ENCODE measurements at regions not wholly inside any gene's neighbourhood (a gene's known extent, or its start where the extent isn't known, plus 50 kb on each side); places are given as distances from the start of the nearest gene placed in this dataset.

DNA sequence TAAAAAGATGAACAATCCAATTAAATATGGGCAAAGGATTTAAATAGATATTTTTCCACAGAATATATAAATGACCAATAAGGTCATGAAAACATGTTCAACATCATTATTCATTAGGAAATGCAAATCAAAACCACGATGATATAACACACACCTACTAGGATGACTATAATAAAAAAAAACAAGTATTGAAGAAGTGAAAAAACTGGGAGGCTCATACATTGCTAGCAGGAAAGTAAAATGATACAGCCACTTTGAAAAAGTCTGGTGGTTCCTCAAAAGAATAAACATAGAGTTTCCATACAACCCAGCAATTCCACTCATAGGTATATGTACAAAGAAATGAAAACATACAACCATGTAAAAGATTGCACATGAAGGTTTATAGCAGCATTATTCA is 75.7 kb upstream of the RAB4A start:
- Mint-ChIP-seq H3K36me3 (no peaks in the 10 kb centered on the region), H3K27ac (no peak overlapping the region), H3K4me1 (peaks cover 0 to 28% (median 23%) of the 10 kb centered on the region in 7 donors), H3K4me3 (no peak overlapping the region), H3K27me3 (peaks cover 0 to 12% (median 0%) of the 10 kb centered on the region in 5 donors), H3K9me3 (no peaks in the 10 kb centered on the region)
- POLR2A ChIA-PET, result no interaction called here
- H3K27me3 ChIP-seq (ENCODE audit: control insufficient read depth in 2 of 2, insufficient read depth in 2 of 2, low read length in 2 of 2), result no peaks in the 10 kb centered on the region
- DNase-seq, result no peak
- ATAC-seq, result no peak
- CTCF ChIA-PET, result no interaction called here
- peaks cover 9 to 16% of the 10 kb centered on the region in 2 donors for H3K4me1 ChIP-seq (ENCODE audit: control insufficient read depth in 2 of 2, insufficient read depth in 2 of 2, low read length in 2 of 2)
- H3K9me3 ChIP-seq (ENCODE audit: control insufficient read depth in 2 of 3, low read length in 3 of 3), result no peaks in the 10 kb centered on the region
- intact Hi-C loops (cut with micrococcal nuclease), result no loop called here
- no peak overlapping the region for H3K4me3 ChIP-seq (ENCODE audit: low read length)
- H3K27ac ChIP-seq (ENCODE audit: low read depth, low read length), result no peak overlapping the region
- no peaks in the 10 kb centered on the region for H3K36me3 ChIP-seq (ENCODE audit: control insufficient read depth in 2 of 3, insufficient read depth in 3 of 3, low read length in 3 of 3)

DNA sequence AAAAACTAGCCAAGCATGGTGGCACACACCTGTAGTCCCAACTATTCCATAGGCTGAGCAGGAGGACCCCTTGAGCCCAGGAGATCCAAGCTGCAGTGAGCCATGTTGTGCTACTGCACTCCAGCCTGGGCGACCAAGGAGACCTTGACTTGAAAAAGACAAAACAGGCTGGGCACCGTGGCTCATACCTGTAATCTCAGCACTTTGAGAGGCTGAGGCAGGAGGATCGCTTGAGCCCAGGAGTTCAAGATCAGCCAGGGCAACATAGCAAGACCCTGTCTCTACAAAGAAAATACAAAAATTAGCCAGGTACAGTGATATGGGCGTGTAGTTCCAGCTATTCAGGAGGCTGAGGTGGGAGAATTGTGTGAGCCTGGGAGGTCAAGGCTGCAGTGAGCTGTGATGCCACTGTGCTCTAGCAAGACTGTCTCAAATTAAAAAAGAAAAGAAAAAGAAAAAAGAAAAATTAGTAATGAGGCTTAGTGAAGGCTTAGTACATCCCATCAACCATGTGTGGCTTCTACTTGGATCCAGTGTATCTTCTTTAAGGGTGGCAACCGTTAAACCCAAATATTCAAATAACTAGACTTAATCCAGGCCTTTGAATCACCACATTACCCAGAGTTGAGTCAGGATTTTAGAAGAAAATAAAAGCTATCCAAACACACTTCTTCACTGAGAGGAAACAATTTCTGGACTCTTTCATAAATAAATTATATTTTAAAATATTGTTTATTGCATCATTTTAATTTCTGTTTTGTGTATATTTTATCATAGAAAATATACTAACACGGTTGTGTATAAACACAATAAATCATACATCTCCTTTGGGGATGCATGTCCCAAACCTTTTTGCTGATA is 74.3 kb upstream of the RAB4A start:
- no peaks in the 10 kb centered on the region for H3K9me3 Mint-ChIP-seq
- POLR2A ChIA-PET, result interaction anchor here (0.6 kb wide), 1 partner anchor 13 kb away, joined by 3 read pairs; no protein-coding TSS in a partner anchor
- H3K27ac Mint-ChIP-seq, result no peak overlapping the region
- no peaks in the 10 kb centered on the region for H3K36me3 ChIP-seq (ENCODE audit: control insufficient read depth in 2 of 3, insufficient read depth in 3 of 3, low read length in 3 of 3)
- H3K4me3 Mint-ChIP-seq, result no peak overlapping the region
- peaks cover 9 to 15% of the 10 kb centered on the region in 2 donors for H3K4me1 ChIP-seq (ENCODE audit: control insufficient read depth in 2 of 2, insufficient read depth in 2 of 2, low read length in 2 of 2)
- peaks cover 0 to 39% (median 29%) of the 10 kb centered on the region in 7 donors for H3K4me1 Mint-ChIP-seq
- ATAC-seq (no peak), DNase-seq (no peak)
- H3K4me3 ChIP-seq (ENCODE audit: low read length), result no peak overlapping the region
- no peaks in the 10 kb centered on the region for H3K27me3 ChIP-seq (ENCODE audit: control insufficient read depth in 2 of 2, insufficient read depth in 2 of 2, low read length in 2 of 2)
- intact Hi-C loops (cut with micrococcal nuclease), result no loop called here
- no peak overlapping the region for H3K27ac ChIP-seq (ENCODE audit: low read depth, low read length)
- no peaks in the 10 kb centered on the region for H3K36me3 Mint-ChIP-seq
- H3K9me3 ChIP-seq (ENCODE audit: control insufficient read depth in 2 of 3, low read length in 3 of 3), result no peaks in the 10 kb centered on the region
- CTCF ChIA-PET, result no interaction called here
- peaks cover 0 to 8% (median 0%) of the 10 kb centered on the region in 5 donors for H3K27me3 Mint-ChIP-seq

DNA sequence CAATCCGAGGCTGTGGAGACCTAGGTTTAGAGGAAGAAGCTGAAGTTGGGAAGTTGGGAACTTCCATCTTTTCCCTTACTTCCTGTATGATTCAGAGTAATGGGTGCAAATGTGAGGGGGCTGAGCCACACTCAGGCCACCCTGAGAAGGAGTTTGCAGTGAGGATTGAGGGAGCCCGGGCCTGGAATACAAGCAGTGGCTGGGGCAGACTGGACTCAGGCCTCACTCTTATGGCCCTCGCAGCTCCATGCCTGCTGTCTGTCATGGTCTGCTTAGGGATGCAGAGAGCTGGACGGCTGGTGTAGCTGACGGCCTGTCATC is 73.7 kb upstream of the RAB4A start:
- H3K4me3 Mint-ChIP-seq, result no peak overlapping the region
- Histone ChIP-seq H3K36me3 (ENCODE audit: control insufficient read depth in 2 of 3, insufficient read depth in 3 of 3, low read length in 3 of 3) (no peaks in the 10 kb centered on the region), H3K27ac (ENCODE audit: low read depth, low read length) (no peak overlapping the region), H3K4me1 (ENCODE audit: control insufficient read depth in 2 of 2, insufficient read depth in 2 of 2, low read length in 2 of 2) (peaks cover 9 to 11% of the 10 kb centered on the region in 2 donors), H3K9me3 (ENCODE audit: control insufficient read depth in 2 of 3, low read length in 3 of 3) (no peaks in the 10 kb centered on the region), H3K4me3 (ENCODE audit: low read length) (no peak overlapping the region), H3K27me3 (ENCODE audit: control insufficient read depth in 2 of 2, insufficient read depth in 2 of 2, low read length in 2 of 2) (no peaks in the 10 kb centered on the region)
- H3K27me3 Mint-ChIP-seq, result peaks cover 0 to 11% (median 0%) of the 10 kb centered on the region in 5 donors
- ChIA-PET POLR2A (interaction anchor here (0.6 kb wide), 1 partner anchor 12 kb away, joined by 3 read pairs; no protein-coding TSS in a partner anchor), CTCF (no interaction called here)
- no peak overlapping the region for H3K27ac Mint-ChIP-seq
- H3K9me3 Mint-ChIP-seq, result no peaks in the 10 kb centered on the region
- H3K4me1 Mint-ChIP-seq, result peaks cover 0 to 35% (median 23%) of the 10 kb centered on the region in 7 donors
- no peak for DNase-seq
- intact Hi-C loops (cut with micrococcal nuclease), result no loop called here
- no peak for ATAC-seq
- H3K36me3 Mint-ChIP-seq, result no peaks in the 10 kb centered on the region

DNA sequence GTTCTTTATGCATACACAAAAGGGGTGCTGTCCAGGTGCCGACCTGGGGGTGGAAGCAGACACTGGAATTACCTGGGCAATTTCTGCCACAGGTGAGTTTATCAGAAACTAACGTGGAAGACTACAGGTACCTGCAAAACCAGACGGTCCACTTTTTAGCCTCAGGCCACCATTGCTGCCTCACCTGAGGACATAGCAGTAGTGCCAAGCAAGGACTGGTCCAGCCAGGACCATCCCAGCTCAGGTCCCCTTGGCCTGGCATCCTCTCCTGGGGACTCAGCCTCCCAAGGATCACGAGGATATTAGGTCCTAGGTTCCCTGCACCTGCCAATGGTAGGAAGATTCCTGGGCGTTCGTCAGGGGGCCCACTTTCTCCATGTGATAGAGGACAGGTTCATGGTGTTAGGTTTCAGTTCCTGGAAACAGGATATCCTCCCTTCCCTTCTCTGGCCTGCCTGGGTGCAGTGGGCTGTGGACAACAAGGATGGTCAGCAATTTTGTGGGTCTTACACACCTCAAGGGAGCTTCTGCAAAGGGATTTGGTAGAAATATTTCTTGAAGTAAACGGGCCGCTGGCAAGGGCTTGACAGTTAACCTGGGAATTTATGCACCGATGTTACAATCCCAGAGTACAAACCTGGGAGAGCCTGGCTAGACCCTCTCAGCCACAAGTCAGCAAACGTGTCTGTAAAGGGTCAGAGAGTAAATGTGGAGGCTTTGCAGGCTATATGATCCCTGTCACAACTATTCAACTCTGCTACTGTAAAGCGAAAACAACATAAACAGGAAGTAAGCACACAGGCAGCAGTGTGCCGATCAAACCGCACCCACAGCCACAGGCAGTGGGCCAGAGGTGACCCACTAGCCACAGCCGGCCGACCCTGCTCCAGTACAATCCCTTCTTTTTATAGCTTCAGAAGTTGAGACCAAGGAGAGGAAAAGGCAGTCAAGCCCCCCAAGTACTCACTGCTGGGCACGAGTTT is 71.4 kb upstream of the RAB4A start:
- Mint-ChIP-seq H3K27ac (peak overlapping the region in 4 of 9 donors; percentile 27 to 75 (median 64)), H3K9me3 (no peaks in the 10 kb centered on the region), H3K36me3 (no peaks in the 10 kb centered on the region), H3K27me3 (peaks cover 0 to 7% (median 0%) of the 10 kb centered on the region in 5 donors), H3K4me1 (peaks cover 5 to 38% (median 17%) of the 10 kb centered on the region in 7 donors), H3K4me3 (peak overlapping the region in 3 of 10 donors; percentile 49 to 69 (median 55))
- Histone ChIP-seq H3K27me3 (ENCODE audit: control insufficient read depth in 2 of 2, insufficient read depth in 2 of 2, low read length in 2 of 2) (no peaks in the 10 kb centered on the region), H3K27ac (ENCODE audit: low read depth, low read length) (no peak overlapping the region), H3K4me3 (ENCODE audit: low read length) (peak overlapping the region; percentile 44), H3K4me1 (ENCODE audit: control insufficient read depth in 2 of 2, insufficient read depth in 2 of 2, low read length in 2 of 2) (peaks cover 10 to 11% of the 10 kb centered on the region in 2 donors), H3K9me3 (ENCODE audit: control insufficient read depth in 2 of 3, low read length in 3 of 3) (no peaks in the 10 kb centered on the region), H3K36me3 (ENCODE audit: control insufficient read depth in 2 of 3, insufficient read depth in 3 of 3, low read length in 3 of 3) (no peaks in the 10 kb centered on the region)
- CTCF ChIA-PET, result no interaction called here
- POLR2A ChIA-PET, result no interaction called here
- DNase-seq (no peak), ATAC-seq (peak; percentile 77)
- intact Hi-C loops (cut with micrococcal nuclease), result no loop called here

DNA sequence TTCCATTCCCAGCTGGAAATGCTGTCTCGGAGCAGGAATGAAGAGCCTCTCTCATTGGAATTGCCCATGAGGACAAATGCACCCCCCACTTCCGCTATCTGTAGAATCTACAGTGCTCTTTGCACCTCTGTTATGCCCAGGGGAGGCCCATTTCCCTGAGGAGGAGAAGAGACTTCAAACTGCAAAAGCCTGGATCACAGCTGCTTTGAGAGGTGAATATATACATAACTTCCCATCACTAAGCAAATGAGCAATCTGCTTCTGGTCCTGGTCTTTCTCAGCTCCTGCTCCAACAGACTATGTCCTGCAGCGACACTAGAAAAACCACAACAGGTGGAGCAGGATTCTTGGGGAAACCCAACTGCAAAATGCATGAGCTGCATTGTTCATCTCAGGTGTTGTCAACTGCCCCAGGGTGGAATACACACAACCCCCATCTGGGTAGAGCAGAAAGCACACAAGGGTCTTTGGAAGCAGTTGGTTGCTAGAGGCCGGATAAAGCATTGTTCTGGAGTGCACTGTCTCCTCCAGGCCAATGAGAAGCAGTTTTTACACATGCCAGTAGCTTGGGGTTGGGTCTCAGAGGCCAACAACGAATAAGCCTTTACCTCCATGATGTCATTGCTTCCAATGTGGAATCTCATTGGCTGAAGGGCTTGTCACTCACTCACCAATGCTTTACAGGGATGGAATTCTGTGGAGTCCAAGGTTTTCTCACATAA is 67.7 kb upstream of the RAB4A start:
- Histone ChIP-seq H3K4me3 (ENCODE audit: low read length) (no peak overlapping the region), H3K27me3 (ENCODE audit: control insufficient read depth in 2 of 2, insufficient read depth in 2 of 2, low read length in 2 of 2) (no peaks in the 10 kb centered on the region), H3K9me3 (ENCODE audit: control insufficient read depth in 2 of 3, low read length in 3 of 3) (no peaks in the 10 kb centered on the region), H3K4me1 (ENCODE audit: control insufficient read depth in 2 of 2, insufficient read depth in 2 of 2, low read length in 2 of 2) (peaks cover 11 to 25% of the 10 kb centered on the region in 2 donors), H3K27ac (ENCODE audit: low read depth, low read length) (no peak overlapping the region), H3K36me3 (ENCODE audit: control insufficient read depth in 2 of 3, insufficient read depth in 3 of 3, low read length in 3 of 3) (no peaks in the 10 kb centered on the region)
- no peak for ATAC-seq
- Mint-ChIP-seq H3K27ac (peak overlapping the region in 1 of 9 donors; percentile 46), H3K9me3 (peaks cover 0 to 1% (median 0%) of the 10 kb centered on the region in 11 donors), H3K27me3 (peaks cover 0 to 17% (median 0%) of the 10 kb centered on the region in 5 donors), H3K4me3 (no peak overlapping the region), H3K4me1 (peaks cover 12 to 72% (median 37%) of the 10 kb centered on the region in 7 donors), H3K36me3 (peaks cover 0 to 4% (median 0%) of the 10 kb centered on the region in 5 donors)
- intact Hi-C loops (cut with micrococcal nuclease), result no loop called here
- no peak for DNase-seq
- POLR2A ChIA-PET, result no interaction called here
- CTCF ChIA-PET, result no interaction called here

DNA sequence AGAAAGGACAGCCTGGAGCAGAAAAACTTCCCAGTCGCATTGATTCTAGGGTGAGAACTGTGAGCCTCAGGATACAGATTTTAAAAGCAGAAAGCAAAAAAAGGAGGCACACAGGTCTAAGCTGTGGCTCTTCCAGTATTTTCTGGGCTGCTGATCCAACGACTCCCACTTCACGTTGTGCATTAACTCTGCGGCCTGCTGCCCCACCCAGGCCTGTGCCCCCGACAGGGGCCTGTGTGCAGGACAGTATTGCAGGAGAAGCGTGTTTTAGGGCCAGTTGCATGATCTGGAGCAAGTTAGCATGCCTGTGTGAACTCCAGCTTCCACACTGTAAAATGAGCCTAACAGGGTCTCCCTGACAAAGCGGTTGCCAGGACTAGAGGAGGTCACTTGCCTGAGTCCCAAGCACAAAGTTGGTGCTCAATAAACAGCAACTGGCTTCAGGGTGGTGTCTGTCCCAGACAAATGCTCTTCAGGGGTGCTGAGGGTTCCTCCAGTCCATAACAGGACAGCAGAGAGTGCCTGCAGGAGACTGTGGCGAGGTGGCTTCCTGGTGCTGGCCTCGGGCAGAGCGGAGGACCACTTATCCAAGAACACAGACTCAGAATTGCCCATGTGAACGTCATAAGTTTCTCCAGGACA is 66.8 kb upstream of the RAB4A start:
- Mint-ChIP-seq H3K9me3 (peaks cover 0 to 10% (median 0%) of the 10 kb centered on the region in 11 donors), H3K4me3 (peak overlapping the region in 2 of 10 donors; percentile 25 to 66), H3K27me3 (peaks cover 0 to 17% (median 0%) of the 10 kb centered on the region in 5 donors), H3K27ac (peak overlapping the region in 4 of 9 donors; percentile 12 to 90 (median 84)), H3K36me3 (peaks cover 0 to 4% (median 0%) of the 10 kb centered on the region in 5 donors), H3K4me1 (peaks cover 12 to 72% (median 37%) of the 10 kb centered on the region in 7 donors)
- Histone ChIP-seq H3K36me3 (ENCODE audit: control insufficient read depth in 2 of 3, insufficient read depth in 3 of 3, low read length in 3 of 3) (no peaks in the 10 kb centered on the region), H3K27ac (ENCODE audit: low read depth, low read length) (no peak overlapping the region), H3K4me3 (ENCODE audit: low read length) (no peak overlapping the region), H3K4me1 (ENCODE audit: control insufficient read depth in 2 of 2, insufficient read depth in 2 of 2, low read length in 2 of 2) (peaks cover 9 to 25% of the 10 kb centered on the region in 2 donors), H3K9me3 (ENCODE audit: control insufficient read depth in 2 of 3, low read length in 3 of 3) (no peaks in the 10 kb centered on the region), H3K27me3 (ENCODE audit: control insufficient read depth in 2 of 2, insufficient read depth in 2 of 2, low read length in 2 of 2) (no peaks in the 10 kb centered on the region)
- DNase-seq (no peak), ATAC-seq (no peak)
- CTCF ChIA-PET, result no interaction called here
- POLR2A ChIA-PET, result no interaction called here
- intact Hi-C loops (cut with micrococcal nuclease), result no loop called here

All from naive thymus-derived CD4-positive, alpha-beta T cell (primary cell).